ENCODE measurements at regions not wholly inside any gene's neighbourhood (a gene's known extent, or its start where the extent isn't known, plus 50 kb on each side); places are given as distances from the start of the nearest gene placed in this dataset.

DNA sequence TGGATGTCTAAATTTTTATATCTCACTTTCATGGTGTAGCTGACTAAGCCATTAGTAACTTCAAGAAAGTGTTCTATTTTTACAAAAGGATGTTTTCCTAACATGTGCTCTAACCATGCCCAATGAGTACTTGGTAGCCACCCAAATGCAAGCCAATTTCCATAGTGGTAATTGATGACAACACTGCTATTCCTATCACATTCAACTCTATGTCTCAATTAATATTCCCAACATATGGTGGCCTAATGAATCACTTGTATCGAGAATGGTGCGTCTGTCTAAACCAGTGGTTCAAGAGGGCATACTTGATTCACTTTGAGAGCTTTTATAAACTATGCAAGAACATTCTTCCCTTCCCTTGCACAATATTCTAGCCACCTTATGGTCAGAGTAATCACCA lies 112.9 kb upstream of the GPRIN3 start:
- H3K4me3 ChIP-seq (ENCODE audit: low read depth, low read length): no peak overlapping the region
- no peak for TF ChIP-seq CTCF (IDR thresholded peaks at IDR 0.05; ENCODE audit: borderline replicate concordance, insufficient read depth, low read depth, low read length)

DNA sequence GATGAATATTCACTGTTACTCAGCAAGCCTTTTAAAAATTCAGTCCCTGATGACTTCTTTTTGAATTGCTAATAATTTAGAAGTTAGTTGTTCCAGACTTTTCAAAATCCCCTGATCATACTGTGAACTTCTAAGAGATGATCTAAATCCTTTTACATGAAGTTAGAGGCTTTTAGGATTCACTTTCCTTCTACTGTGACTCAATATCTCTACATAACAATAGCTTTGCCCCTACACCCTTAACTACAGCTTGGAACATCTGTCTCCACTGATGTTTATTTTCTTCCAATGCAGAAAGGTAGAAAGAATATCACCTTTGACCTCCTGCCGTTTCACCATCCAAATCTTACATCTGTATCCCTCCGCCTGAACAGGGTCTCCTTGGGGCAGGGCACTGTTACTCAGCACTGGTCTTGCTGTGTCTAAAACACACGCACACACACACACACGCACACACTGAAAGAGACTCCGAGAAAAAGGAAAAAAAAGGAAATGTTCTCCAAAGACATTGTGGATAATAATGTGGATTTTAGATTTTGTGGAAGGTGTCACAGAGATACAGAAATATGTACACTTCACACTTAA lies 111.6 kb upstream of the GPRIN3 start:
- no peak overlapping the region for H3K4me3 ChIP-seq (ENCODE audit: low read depth, low read length)
- TF ChIP-seq CTCF (IDR thresholded peaks at IDR 0.05; ENCODE audit: borderline replicate concordance, insufficient read depth, low read depth, low read length): no peak

DNA sequence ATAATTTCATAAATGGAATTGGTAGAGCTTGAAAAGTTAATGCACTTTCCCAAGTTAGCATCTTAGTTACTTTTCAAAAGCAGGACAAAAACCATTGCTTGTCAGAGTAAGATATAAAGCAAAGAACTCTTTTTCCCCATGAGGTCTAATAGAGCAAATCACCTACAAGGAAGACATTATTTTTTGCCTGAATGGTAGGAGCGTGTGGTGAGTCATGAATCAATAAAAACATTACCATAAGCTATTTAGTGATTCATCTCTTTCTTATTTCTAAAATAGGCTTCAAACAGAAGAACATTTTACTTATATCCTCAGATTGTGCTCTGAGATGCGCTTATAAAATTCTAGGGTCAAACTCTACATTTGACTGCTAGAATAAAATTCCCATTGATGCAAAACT lies 109.4 kb upstream of the GPRIN3 start:
- no peak overlapping the region for H3K4me3 ChIP-seq (ENCODE audit: low read depth, low read length)
- TF ChIP-seq CTCF (IDR thresholded peaks at IDR 0.05; ENCODE audit: borderline replicate concordance, insufficient read depth, low read depth, low read length): no peak

- no peak for TF ChIP-seq CTCF (IDR thresholded peaks at IDR 0.05; ENCODE audit: borderline replicate concordance, insufficient read depth, low read depth, low read length)
- H3K4me3 ChIP-seq (ENCODE audit: low read depth, low read length): no peak overlapping the region
These were observed 105.9 kb upstream of the GPRIN3 start for GRCh38 chr4:89413518-89413917.

GRCh38 chr4:89411539-89412309 lies 104.1 kb upstream of the GPRIN3 start:
- no peak for TF ChIP-seq CTCF (IDR thresholded peaks at IDR 0.05; ENCODE audit: borderline replicate concordance, insufficient read depth, low read depth, low read length)
- H3K4me3 ChIP-seq (ENCODE audit: low read depth, low read length): no peak overlapping the region

- H3K4me3 ChIP-seq (ENCODE audit: low read depth, low read length): no peak overlapping the region
- no peak for TF ChIP-seq CTCF (IDR thresholded peaks at IDR 0.05; ENCODE audit: borderline replicate concordance, insufficient read depth, low read depth, low read length)
These were observed 103.1 kb upstream of the GPRIN3 start for GRCh38 chr4:89410687-89411086.

DNA sequence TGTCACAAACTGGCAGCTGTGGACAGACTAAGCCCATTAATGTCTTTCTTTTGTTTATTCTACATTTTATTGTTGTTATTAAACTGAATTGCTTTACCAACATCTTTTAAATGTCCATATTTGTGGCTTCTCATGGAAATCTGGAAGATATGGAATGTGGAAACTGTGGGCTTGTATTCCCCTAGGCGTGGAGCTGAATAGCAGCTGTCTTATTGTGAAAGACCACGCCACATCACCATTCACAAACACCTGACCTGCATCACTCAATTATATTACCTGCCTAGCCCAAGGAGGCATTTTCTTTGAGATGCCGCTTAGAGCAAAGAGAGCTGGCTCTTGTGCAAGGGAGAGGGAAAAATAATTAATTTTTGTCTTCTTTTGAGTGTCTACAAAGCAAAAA lies 96.9 kb upstream of the GPRIN3 start:
- TF ChIP-seq CTCF (IDR thresholded peaks at IDR 0.05; ENCODE audit: borderline replicate concordance, insufficient read depth, low read depth, low read length): no peak
- no peak overlapping the region for H3K4me3 ChIP-seq (ENCODE audit: low read depth, low read length)

All from GM12875 (cell line).